Activated CD8-positive, alpha-beta T cell treated with anti-CD3 and anti-CD28 coated beads for 36 hours (primary cell): ENCODE measurements at regions not wholly inside any gene's neighbourhood (a gene's known extent, or its start where the extent isn't known, plus 50 kb on each side); places are given as distances from the start of the nearest gene placed in this dataset.

Source experiments
- ATAC-seq: fragments of 200-7000 bp; cut with Tn5 transposase; one replicate; pipeline ENCODE4 v1.10.0; 2021; ENCODE audit warnings: mild to moderate bottlenecking, moderate library complexity
- CTCF ChIA-PET: fragments of 350-600 bp; sonication (Branson Sonifier 250); formaldehyde crosslinking; loops from one replicate; lab custom pipeline; 2021; ENCODE audit warnings: antibody characterized with exemption; lab: Charles Lee
- POLR2A ChIA-PET: fragments of 350-600 bp; sonication (Branson Sonifier 250); formaldehyde crosslinking; loops from one replicate; lab custom pipeline; 2021; ENCODE audit warnings: antibody characterized with exemption; lab: Charles Lee
- DNase-seq: peaks from one replicate; pipeline ENCODE4 v3.0.0-alpha.2; 2020
- H3K27ac Mint-ChIP-seq: one replicate; pipeline ENCODE4 v1.8.0; 2021; ENCODE audit warnings: mild to moderate bottlenecking, mixed read lengths
- H3K27me3 Mint-ChIP-seq: one replicate; pipeline ENCODE4 v1.8.0; 2021; ENCODE audit warnings: mixed read lengths
- H3K36me3 Mint-ChIP-seq: one replicate; pipeline ENCODE4 v1.8.0; 2021; ENCODE audit warnings: low read depth, mixed read lengths
- H3K4me1 Mint-ChIP-seq: one replicate; pipeline ENCODE4 v1.8.0; 2021; ENCODE audit warnings: low read depth, mixed read lengths
- H3K4me3 Mint-ChIP-seq: one replicate; pipeline ENCODE4 v1.8.0; 2021; ENCODE audit warnings: mild to moderate bottlenecking, moderate library complexity, mixed read lengths
- H3K9me3 Mint-ChIP-seq: one replicate; pipeline ENCODE4 v1.8.0; 2021; ENCODE audit warnings: mixed read lengths
- intact Hi-C: fragments of 100-400 bp; cut with micrococcal nuclease; formaldehyde crosslinking; loops from one replicate; pipeline ENCODE4 v1.10.0; 2022
- TF ChIP-seq, protein P1 (sequence below): fragments of 200-600 bp; IDR thresholded peaks from one replicate; pipeline ENCODE4 v1.8.0; 2022; ENCODE audit warnings: antibody characterized with exemption, mild to moderate bottlenecking

GRCh38 chr6:140592877-140593276, 1218.4 kb upstream of the CITED2 start:
- POLR2A ChIA-PET: no interaction called here
- no peak for ATAC-seq
- TF ChIP-seq, protein P1, sequence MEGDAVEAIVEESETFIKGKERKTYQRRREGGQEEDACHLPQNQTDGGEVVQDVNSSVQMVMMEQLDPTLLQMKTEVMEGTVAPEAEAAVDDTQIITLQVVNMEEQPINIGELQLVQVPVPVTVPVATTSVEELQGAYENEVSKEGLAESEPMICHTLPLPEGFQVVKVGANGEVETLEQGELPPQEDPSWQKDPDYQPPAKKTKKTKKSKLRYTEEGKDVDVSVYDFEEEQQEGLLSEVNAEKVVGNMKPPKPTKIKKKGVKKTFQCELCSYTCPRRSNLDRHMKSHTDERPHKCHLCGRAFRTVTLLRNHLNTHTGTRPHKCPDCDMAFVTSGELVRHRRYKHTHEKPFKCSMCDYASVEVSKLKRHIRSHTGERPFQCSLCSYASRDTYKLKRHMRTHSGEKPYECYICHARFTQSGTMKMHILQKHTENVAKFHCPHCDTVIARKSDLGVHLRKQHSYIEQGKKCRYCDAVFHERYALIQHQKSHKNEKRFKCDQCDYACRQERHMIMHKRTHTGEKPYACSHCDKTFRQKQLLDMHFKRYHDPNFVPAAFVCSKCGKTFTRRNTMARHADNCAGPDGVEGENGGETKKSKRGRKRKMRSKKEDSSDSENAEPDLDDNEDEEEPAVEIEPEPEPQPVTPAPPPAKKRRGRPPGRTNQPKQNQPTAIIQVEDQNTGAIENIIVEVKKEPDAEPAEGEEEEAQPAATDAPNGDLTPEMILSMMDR: no peak
- CTCF ChIA-PET: no interaction called here
- DNase-seq: no peak
- Mint-ChIP-seq H3K27ac (no peak overlapping the region), H3K36me3 (no peaks in the 10 kb centered on the region), H3K4me3 (no peak overlapping the region), H3K9me3 (peaks cover 4% of the 10 kb centered on the region), H3K27me3 (no peaks in the 10 kb centered on the region), H3K4me1 (no peaks in the 10 kb centered on the region)
- intact Hi-C loops: no loop called here

DNA sequence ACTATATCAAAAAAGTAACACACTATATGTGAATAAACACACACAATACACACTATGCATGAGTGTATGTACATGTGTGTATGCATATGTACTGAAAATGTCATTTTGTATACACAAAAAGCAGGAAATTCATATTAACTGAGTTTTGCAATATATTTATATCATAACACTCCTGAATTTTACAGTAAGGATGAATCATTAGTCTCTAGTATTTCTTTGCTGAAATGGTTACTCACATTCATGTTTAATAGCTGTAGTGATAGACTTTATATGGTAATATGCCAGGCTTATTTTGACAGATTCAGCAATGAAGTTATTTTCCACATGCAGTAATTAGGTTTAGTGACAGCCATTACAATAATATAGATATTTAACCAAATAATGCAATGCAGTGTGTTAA, 1216.2 kb upstream of the CITED2 start:
- POLR2A ChIA-PET: no interaction called here
- no peak for DNase-seq
- intact Hi-C loops: no loop called here
- Mint-ChIP-seq H3K4me1 (peaks cover 8% of the 10 kb centered on the region), H3K36me3 (no peaks in the 10 kb centered on the region), H3K27me3 (peaks cover under 1% of the 10 kb centered on the region), H3K27ac (no peak overlapping the region), H3K4me3 (no peak overlapping the region), H3K9me3 (peaks cover 4% of the 10 kb centered on the region)
- CTCF ChIA-PET: no interaction called here
- TF ChIP-seq, protein P1: no peak
- no peak for ATAC-seq

DNA sequence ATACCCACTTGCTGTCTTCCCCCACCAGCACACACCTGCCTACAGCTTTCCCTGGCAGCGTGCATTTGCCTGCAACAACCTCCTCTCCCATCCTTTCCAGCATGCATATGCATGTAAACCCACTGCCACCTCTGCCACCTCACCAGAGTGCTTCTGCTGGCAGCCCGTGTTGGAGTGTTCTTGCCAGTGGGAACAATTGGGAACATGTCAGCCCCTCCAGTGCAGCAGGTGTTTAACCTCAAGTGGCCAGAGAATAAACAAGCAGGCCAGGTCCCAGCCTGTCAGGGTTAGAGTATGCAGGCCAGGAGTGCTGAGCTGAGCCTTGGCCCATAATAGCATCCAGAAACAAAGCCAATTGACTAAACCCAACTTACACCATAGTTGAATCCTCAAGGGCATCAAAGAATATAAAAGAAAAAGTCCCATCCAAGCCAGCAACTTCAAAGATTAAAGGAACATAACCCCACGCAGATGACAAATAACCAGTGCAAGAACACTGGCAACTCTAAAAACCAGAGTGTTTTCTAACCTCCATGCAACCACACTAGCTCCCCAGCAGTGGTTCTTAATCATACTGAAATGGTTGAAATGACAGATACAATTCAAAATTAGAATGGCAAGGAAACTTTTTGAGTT, 1212.1 kb upstream of the CITED2 start:
- intact Hi-C loops: no loop called here
- CTCF ChIA-PET: no interaction called here
- no peak overlapping the region for H3K4me3 Mint-ChIP-seq
- H3K27ac Mint-ChIP-seq: peak overlapping the region; percentile 43
- peak; percentile 50 for DNase-seq
- POLR2A ChIA-PET: interaction anchor here (0.7 kb wide), 1 partner anchor 9 kb away, joined by 3 read pairs; no protein-coding TSS in a partner anchor
- TF ChIP-seq, protein P1: no peak
- H3K27me3 Mint-ChIP-seq: peaks cover 3% of the 10 kb centered on the region
- ATAC-seq: peak; percentile 78
- H3K4me1 Mint-ChIP-seq: peaks cover 14% of the 10 kb centered on the region
- H3K36me3 Mint-ChIP-seq: no peaks in the 10 kb centered on the region
- no peaks in the 10 kb centered on the region for H3K9me3 Mint-ChIP-seq

DNA sequence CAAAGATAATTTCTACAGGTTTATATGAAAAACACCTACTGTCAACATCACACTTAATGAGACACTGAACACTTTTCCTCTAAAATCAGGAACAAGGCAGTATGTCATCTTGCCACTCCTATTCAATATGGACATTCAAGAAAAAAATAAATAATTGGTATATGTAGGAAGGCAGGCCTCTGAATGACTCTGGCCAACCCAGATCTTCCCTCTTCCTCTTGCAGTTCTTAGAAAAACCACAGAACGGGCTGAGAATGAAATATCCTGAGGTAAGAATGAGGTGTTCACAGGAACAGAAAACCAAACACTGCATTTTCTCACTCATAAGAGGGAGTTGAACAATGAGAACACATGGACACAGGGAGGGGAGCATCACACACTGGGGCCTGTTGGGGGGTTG, 1207.2 kb upstream of the CITED2 start:
- Mint-ChIP-seq H3K4me3 (no peak overlapping the region), H3K27ac (no peak overlapping the region), H3K27me3 (peaks cover 9% of the 10 kb centered on the region), H3K9me3 (no peaks in the 10 kb centered on the region), H3K36me3 (no peaks in the 10 kb centered on the region), H3K4me1 (peaks cover 11% of the 10 kb centered on the region)
- ChIA-PET CTCF (no interaction called here), POLR2A (no interaction called here)
- TF ChIP-seq, protein P1: no peak
- DNase-seq: no peak
- ATAC-seq: peak; percentile 64
- intact Hi-C loops: no loop called here

GRCh38 chr6:140579918-140580317, 1205.5 kb upstream of the CITED2 start:
- TF ChIP-seq, protein P1: no peak
- DNase-seq: no peak
- Mint-ChIP-seq H3K4me1 (peaks cover 7% of the 10 kb centered on the region), H3K27me3 (peaks cover 9% of the 10 kb centered on the region), H3K9me3 (no peaks in the 10 kb centered on the region), H3K36me3 (no peaks in the 10 kb centered on the region), H3K27ac (no peak overlapping the region), H3K4me3 (no peak overlapping the region)
- CTCF ChIA-PET: no interaction called here
- no peak for ATAC-seq
- POLR2A ChIA-PET: interaction anchor here (1.0 kb wide), 1 partner anchor 11 kb away, joined by 4 read pairs; no protein-coding TSS in a partner anchor
- intact Hi-C loops: no loop called here
